ENCODE measurements at regions not wholly inside any gene's neighbourhood (a gene's known extent, or its start where the extent isn't known, plus 50 kb on each side); places are given as distances from the start of the nearest gene placed in this dataset.

GRCh38 chr11:16558494-16558893 is 180.0 kb upstream of the C11orf58 start:
- TF ChIP-seq ZNF274 (IDR thresholded peaks at IDR 0.05; ENCODE audit: low read depth, low read length) = no peak
- no peak for TF ChIP-seq SUZ12 (IDR thresholded peaks at IDR 0.05; ENCODE audit: extremely low read depth, insufficient read depth, insufficient read length)
